Omental fat pad (tissue), 3 donors: ENCODE measurements at regions not wholly inside any gene's neighbourhood (a gene's known extent, or its start where the extent isn't known, plus 50 kb on each side); places are given as distances from the start of the nearest gene placed in this dataset.

Source experiments
- ATAC-seq: fragments of 150-250 bp; one replicate; pipeline ENCODE4 v1.9.1; 2016; ENCODE audit warnings: mild to moderate bottlenecking, moderate library complexity; ENCODE audit not compliant: low FRiP score
- DNase-seq: peaks from one replicate; pipeline ENCODE4 v3.0.0-alpha.2; 2019; ENCODE audit warnings: low spot score
- TF ChIP-seq, protein P1 (sequence below), 3 donors: fragments of 450-650 bp; IDR thresholded peaks; one replicate each; pipeline ENCODE4 v1.5.1; 2016 to 2017; ENCODE audit warnings: antibody characterized with exemption in 3 of 3, mild to moderate bottlenecking in 3 of 3, moderate library complexity in 2 of 3

DNA sequence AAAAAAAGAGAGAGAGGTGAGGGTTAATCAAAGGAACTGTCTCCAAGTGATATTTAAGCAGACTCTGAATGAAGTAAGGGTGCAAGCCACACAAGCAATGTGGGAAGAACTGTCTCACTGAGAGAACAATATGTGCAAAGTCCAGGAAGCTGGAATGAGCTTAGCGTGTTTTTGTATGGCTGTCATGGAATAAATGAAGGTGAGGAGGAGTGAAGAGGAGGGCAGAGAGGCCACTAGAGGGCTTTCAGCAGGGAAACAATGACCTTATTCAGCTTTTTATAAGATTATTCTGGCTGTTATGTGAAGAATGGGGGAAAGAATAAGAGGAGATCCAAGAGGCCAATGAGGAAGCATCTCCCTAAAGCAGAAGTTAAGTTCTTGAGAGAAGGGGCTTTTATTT is 86.9 kb upstream of the COL8A1 start:
- TF ChIP-seq, protein P1, sequence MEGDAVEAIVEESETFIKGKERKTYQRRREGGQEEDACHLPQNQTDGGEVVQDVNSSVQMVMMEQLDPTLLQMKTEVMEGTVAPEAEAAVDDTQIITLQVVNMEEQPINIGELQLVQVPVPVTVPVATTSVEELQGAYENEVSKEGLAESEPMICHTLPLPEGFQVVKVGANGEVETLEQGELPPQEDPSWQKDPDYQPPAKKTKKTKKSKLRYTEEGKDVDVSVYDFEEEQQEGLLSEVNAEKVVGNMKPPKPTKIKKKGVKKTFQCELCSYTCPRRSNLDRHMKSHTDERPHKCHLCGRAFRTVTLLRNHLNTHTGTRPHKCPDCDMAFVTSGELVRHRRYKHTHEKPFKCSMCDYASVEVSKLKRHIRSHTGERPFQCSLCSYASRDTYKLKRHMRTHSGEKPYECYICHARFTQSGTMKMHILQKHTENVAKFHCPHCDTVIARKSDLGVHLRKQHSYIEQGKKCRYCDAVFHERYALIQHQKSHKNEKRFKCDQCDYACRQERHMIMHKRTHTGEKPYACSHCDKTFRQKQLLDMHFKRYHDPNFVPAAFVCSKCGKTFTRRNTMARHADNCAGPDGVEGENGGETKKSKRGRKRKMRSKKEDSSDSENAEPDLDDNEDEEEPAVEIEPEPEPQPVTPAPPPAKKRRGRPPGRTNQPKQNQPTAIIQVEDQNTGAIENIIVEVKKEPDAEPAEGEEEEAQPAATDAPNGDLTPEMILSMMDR (IDR thresholded peaks at IDR 0.05), result no peak
- DNase-seq, result no peak
- no peak for ATAC-seq

DNA sequence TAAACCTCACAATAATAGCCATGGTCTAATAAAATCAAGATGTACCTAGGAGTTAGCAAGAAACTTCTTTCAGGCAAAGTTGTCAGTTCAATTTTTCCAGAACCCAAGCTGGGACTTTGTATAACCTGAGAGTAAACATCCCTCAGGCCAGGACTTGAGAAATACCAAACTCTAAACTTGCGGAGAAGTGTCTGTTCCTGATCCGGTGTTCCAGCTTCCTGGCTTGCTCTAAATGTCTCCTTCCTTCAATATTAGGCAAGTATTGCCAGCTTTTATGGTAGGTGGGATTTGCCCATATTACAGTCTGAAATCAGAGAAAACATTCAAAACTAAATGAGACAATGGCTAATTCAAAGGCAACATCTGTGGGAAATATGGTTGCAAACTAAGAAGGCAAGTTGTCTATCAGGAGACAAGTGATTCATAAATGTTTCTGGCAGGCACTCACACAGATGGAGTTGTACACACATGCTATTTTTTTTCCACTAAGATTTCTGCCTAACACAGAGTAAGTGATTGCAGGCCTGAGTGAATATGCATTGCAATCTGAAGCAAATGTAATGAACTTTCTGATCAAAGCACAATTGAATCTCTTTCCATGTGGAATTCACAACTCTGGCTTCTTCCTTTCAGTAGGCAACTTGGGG is 88.3 kb upstream of the COL8A1 start:
- DNase-seq (no peak), ATAC-seq (no peak)
- TF ChIP-seq, protein P1 (IDR thresholded peaks at IDR 0.05), result no peak

DNA sequence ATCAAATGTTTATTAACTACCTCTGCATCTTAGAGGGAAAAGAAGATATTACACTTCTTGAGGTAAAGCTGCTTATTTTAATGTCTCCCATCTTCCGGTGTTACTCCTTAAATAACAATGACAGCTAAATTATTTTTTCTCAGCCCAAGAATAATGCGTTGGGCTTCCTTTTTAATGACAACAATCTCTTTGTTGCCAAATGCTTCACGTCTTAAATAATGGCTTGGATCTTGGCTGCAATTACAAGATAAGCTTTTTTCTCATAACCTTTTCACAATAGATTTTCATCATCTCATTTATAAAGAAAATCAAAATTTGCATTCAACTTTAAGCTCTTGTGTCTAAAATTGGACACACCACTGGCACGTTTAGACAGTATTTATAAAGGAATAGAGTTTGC is 89.2 kb upstream of the COL8A1 start:
- no peak for DNase-seq
- TF ChIP-seq, protein P1 (IDR thresholded peaks at IDR 0.05), result no peak
- no peak for ATAC-seq

DNA sequence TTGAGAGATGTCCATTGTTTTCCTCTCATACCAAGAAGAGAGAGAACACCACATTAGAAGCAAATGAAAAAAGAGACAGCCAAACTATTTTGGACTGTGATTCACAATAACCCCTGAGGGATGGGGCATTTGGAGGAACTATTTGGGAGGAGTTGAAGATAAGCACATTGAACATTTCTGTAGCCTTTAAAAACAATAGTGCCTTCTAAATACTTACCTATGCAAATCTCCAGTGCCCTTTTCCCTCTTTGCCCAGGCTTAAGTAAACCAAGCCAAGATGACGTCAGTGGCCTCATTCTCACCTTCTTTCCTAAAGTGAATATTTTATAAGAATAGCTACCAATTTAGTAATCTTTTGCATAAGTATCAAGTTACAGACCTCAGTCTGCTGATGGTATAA is 89.7 kb upstream of the COL8A1 start:
- TF ChIP-seq, protein P1 (IDR thresholded peaks at IDR 0.05), result no peak
- ATAC-seq, result no peak
- no peak for DNase-seq

DNA sequence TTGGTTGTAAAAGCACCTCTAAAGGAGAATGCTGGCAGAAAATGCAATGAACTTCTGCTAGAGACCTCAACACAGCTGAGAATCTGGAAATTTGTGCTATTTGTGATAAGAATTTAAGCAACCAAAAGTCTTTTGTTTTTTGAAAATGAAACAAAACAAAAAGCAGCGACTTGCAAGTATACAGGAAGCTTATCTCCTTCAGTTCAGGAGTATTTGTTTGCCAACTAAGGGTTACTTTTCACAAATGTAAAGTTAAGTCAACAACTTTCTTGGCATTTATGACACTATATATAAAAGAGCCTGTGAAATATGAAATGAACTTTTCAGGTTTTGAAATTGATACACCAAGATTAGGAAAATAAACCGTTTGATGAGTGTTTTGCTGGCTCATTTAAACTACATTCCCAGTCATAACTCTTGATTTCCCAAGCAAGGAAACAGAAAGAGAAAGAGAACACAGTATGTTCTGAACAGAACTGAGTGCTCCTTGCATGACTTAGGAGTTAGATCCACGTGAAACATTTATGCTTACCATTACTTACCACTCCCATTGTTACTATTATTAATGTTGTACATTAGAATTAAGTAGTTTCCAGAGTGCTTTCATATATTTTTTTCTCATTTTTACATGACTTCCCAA is 92.3 kb upstream of the COL8A1 start:
- ATAC-seq (peak; percentile 59), DNase-seq (no peak)
- TF ChIP-seq, protein P1 (IDR thresholded peaks at IDR 0.05), result no peak

DNA sequence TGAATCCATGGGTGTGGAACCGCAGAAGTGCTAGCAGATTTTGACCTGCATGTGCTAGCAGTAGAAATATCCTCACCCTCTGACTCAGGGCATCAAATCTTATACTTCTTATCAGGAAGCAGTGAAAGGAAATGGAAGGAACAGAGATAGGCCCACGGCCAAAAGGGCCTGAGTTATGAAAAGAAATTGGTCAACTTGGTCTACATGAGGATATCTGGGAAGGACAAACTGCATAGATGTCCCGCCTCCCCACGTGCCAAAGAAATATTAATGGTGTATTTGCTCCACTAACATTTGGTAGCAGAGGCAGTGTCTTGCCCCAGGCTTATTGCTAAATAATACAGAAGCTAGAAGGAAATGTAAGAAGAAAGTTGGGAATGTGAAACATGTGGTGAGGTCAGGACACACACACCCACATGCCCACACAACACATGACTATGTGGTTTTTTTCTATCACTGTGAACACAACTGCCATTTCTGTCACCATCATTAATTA is 93.6 kb upstream of the COL8A1 start:
- no peak for DNase-seq
- TF ChIP-seq, protein P1 (IDR thresholded peaks at IDR 0.05), result no peak

DNA sequence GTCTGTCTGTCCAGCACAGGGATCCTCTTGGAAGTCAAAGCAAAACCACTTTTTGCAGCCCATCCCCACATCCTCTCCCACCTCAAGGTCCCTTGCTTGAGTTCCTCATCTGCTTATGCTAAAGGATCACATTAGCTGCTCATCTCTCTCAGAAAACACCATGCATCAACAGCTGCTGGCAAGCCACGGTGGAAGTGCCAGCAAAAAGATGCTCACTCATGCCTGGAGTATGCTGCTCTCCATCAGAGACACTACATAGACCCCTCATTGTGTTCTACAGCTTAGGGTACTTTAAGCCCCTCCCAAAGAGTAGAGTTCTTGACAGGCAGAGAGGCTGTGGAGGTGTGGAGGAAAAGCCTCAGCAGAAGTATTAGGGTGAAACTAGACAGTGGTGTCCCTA is 94.6 kb upstream of the COL8A1 start:
- ATAC-seq (no peak), DNase-seq (no peak)
- TF ChIP-seq, protein P1 (IDR thresholded peaks at IDR 0.05), result no peak

More for the DNA sequence above, 93.6 kb upstream of the COL8A1 start:
- peak; percentile 65 for ATAC-seq
